ENCODE measurements at regions not wholly inside any gene's neighbourhood (a gene's known extent, or its start where the extent isn't known, plus 50 kb on each side); places are given as distances from the start of the nearest gene placed in this dataset.

- TF ChIP-seq GATA3 (IDR thresholded peaks at IDR 0.05; ENCODE audit: low read depth, low read length) (no peak), GATA2 (IDR thresholded peaks at IDR 0.05; ENCODE audit: low read depth, low read length) (no peak)
Measured at GRCh38 chr10:130986846-130987245, 324.7 kb downstream of the TCERG1L start.

Data from SH-SY5Y (cell line).